Activated CD8-positive, alpha-beta T cell treated with anti-CD3 and anti-CD28 coated beads, Interleukin-2, amount 10 ng/mL, durations not matched to agents 7 days and 5 days (primary cell): ENCODE measurements at regions not wholly inside any gene's neighbourhood (a gene's known extent, or its start where the extent isn't known, plus 50 kb on each side); places are given as distances from the start of the nearest gene placed in this dataset.

Experiments
- ATAC-seq: fragments of 150-1000 bp; cut with Tn5 transposase; one replicate; pipeline ENCODE4 v1.10.0; 2021; ENCODE audit warnings: moderate library complexity
- CTCF ChIA-PET: fragments of 350-600 bp; sonication (Branson Sonifier 250); formaldehyde crosslinking; loops from one replicate; lab custom pipeline; 2021; ENCODE audit warnings: antibody characterized with exemption; lab: Charles Lee
- POLR2A ChIA-PET: fragments of 350-600 bp; sonication (Branson Sonifier 250); formaldehyde crosslinking; loops from one replicate; lab custom pipeline; 2021; ENCODE audit warnings: antibody characterized with exemption; lab: Charles Lee
- DNase-seq: peaks from one replicate; pipeline ENCODE4 v3.0.0-alpha.2; 2020
- H3K27ac Mint-ChIP-seq: one replicate; pipeline ENCODE4 v1.8.0; 2021; ENCODE audit warnings: mild to moderate bottlenecking, mixed read lengths
- H3K27me3 Mint-ChIP-seq: one replicate; pipeline ENCODE4 v1.8.0; 2021; ENCODE audit warnings: low read depth, mixed read lengths
- H3K36me3 Mint-ChIP-seq: one replicate; pipeline ENCODE4 v1.8.0; 2021; ENCODE audit warnings: low read depth, mixed read lengths
- H3K4me1 Mint-ChIP-seq: one replicate; pipeline ENCODE4 v1.8.0; 2021; ENCODE audit warnings: low read depth, mixed read lengths
- H3K4me3 Mint-ChIP-seq: one replicate; pipeline ENCODE4 v1.8.0; 2021; ENCODE audit warnings: mild to moderate bottlenecking, mixed read lengths
- H3K9me3 Mint-ChIP-seq: one replicate; pipeline ENCODE4 v1.8.0; 2022; ENCODE audit warnings: mixed read lengths; ENCODE audit not compliant: insufficient read depth

GRCh38 chr12:81976661-81977060, 217.5 kb upstream of the PPFIA2 start:
- H3K4me1 Mint-ChIP-seq, result no peaks in the 10 kb centered on the region
- no peak overlapping the region for H3K27ac Mint-ChIP-seq
- H3K36me3 Mint-ChIP-seq, result no peaks in the 10 kb centered on the region
- CTCF ChIA-PET, result no interaction called here
- POLR2A ChIA-PET, result no interaction called here
- no peaks in the 10 kb centered on the region for H3K27me3 Mint-ChIP-seq
- H3K9me3 Mint-ChIP-seq, result no peaks in the 10 kb centered on the region
- H3K4me3 Mint-ChIP-seq, result no peak overlapping the region
- DNase-seq (no peak), ATAC-seq (no peak)

DNA sequence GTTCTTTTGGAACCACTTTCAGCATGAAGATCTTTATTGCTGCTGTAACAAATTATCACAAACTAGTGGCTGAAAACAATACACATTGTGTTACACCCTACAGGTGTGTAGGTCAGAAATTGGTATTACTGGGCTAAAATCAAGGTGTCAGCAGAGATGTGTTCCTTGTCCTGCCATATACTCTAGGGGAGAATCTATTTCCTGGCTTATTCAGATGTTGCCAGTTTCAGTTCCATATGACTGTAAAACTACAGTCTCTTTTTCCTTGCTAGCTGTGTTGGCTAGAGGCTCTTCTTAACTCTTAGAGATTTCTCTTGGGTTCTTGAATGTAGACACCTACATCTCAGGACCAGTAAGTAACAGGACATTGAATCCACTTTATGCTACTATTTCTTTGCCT, 215.6 kb upstream of the PPFIA2 start:
- Mint-ChIP-seq H3K4me3 (no peak overlapping the region), H3K27ac (no peak overlapping the region), H3K27me3 (no peaks in the 10 kb centered on the region), H3K36me3 (no peaks in the 10 kb centered on the region), H3K9me3 (no peaks in the 10 kb centered on the region), H3K4me1 (no peaks in the 10 kb centered on the region)
- ATAC-seq (no peak), DNase-seq (no peak)
- POLR2A ChIA-PET, result no interaction called here
- CTCF ChIA-PET, result no interaction called here

- Mint-ChIP-seq H3K4me1 (no peaks in the 10 kb centered on the region), H3K36me3 (no peaks in the 10 kb centered on the region), H3K9me3 (no peaks in the 10 kb centered on the region), H3K27me3 (peaks cover 3% of the 10 kb centered on the region), H3K27ac (no peak overlapping the region), H3K4me3 (no peak overlapping the region)
- ChIA-PET POLR2A (no interaction called here), CTCF (no interaction called here)
- ATAC-seq (no peak), DNase-seq (no peak)
These were observed 209.3 kb upstream of the PPFIA2 start for GRCh38 chr12:81968421-81968820.

GRCh38 chr12:81963636-81964035, 204.5 kb upstream of the PPFIA2 start:
- Mint-ChIP-seq H3K27me3 (peaks cover 1% of the 10 kb centered on the region), H3K27ac (no peak overlapping the region), H3K36me3 (no peaks in the 10 kb centered on the region), H3K4me1 (no peaks in the 10 kb centered on the region), H3K9me3 (no peaks in the 10 kb centered on the region), H3K4me3 (no peak overlapping the region)
- ATAC-seq, result no peak
- ChIA-PET CTCF (no interaction called here), POLR2A (no interaction called here)
- DNase-seq, result no peak

DNA sequence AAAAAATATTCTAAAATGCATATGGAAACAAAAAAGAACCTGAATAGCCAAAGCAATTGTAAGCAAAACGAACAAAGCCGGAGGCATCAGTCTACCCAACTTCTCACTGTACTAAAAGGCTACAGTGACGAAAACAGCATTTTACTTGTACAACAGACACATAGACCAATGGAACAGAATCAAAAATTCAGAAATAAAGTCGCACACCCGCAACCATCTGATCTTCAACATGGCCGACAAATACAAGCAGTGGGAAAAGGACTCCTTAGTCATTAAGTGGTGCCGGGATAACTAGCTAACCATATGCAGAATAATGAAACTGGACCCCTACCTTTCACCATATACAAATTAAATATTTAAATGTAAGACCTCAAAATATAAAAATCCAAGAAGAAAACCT, 203.9 kb upstream of the PPFIA2 start:
- Mint-ChIP-seq H3K27ac (no peak overlapping the region), H3K9me3 (no peaks in the 10 kb centered on the region), H3K36me3 (no peaks in the 10 kb centered on the region), H3K4me1 (no peaks in the 10 kb centered on the region), H3K27me3 (peaks cover 1% of the 10 kb centered on the region), H3K4me3 (no peak overlapping the region)
- DNase-seq (no peak), ATAC-seq (no peak)
- ChIA-PET CTCF (no interaction called here), POLR2A (no interaction called here)

- Mint-ChIP-seq H3K4me1 (no peaks in the 10 kb centered on the region), H3K27ac (no peak overlapping the region), H3K27me3 (peaks cover 1% of the 10 kb centered on the region), H3K9me3 (no peaks in the 10 kb centered on the region), H3K36me3 (no peaks in the 10 kb centered on the region), H3K4me3 (no peak overlapping the region)
- CTCF ChIA-PET, result no interaction called here
- no peak for ATAC-seq
- DNase-seq, result no peak
- POLR2A ChIA-PET, result no interaction called here
These were observed 203.1 kb upstream of the PPFIA2 start for GRCh38 chr12:81962126-81962856.

- no peaks in the 10 kb centered on the region for H3K9me3 Mint-ChIP-seq
- H3K27me3 Mint-ChIP-seq, result peaks cover 1% of the 10 kb centered on the region
- H3K4me1 Mint-ChIP-seq, result peaks cover 2% of the 10 kb centered on the region
- H3K4me3 Mint-ChIP-seq, result no peak overlapping the region
- no peaks in the 10 kb centered on the region for H3K36me3 Mint-ChIP-seq
- ChIA-PET CTCF (no interaction called here), POLR2A (no interaction called here)
- no peak overlapping the region for H3K27ac Mint-ChIP-seq
- ATAC-seq (no peak), DNase-seq (no peak)
These were observed 199.3 kb upstream of the PPFIA2 start for GRCh38 chr12:81958406-81958805.

DNA sequence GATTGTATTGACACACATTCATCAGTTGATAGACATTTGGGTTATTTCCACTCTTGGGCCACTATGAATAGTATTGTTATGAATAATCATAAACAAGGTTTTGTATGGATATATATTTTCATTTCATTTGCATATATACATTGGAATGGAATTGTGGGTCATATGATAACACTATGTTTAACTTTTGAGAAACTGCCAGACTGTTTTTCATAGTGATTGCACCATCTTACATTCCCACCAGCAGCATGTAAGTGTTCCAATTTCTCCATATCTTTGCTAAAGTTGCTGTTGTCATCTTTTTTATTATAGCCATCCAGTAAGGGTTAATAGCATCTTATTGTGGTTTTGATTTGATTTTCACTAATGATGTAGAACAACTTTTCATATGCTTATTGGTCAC, 198.5 kb upstream of the PPFIA2 start:
- ChIA-PET CTCF (no interaction called here), POLR2A (no interaction called here)
- Mint-ChIP-seq H3K4me3 (no peak overlapping the region), H3K27ac (no peak overlapping the region), H3K9me3 (no peaks in the 10 kb centered on the region), H3K4me1 (peaks cover 2% of the 10 kb centered on the region), H3K27me3 (peaks cover 1% of the 10 kb centered on the region), H3K36me3 (no peaks in the 10 kb centered on the region)
- DNase-seq (no peak), ATAC-seq (no peak)

GRCh38 chr12:81956468-81956860, 197.3 kb upstream of the PPFIA2 start:
- Mint-ChIP-seq H3K27me3 (peaks cover 1% of the 10 kb centered on the region), H3K36me3 (no peaks in the 10 kb centered on the region), H3K4me1 (peaks cover 2% of the 10 kb centered on the region), H3K4me3 (no peak overlapping the region), H3K9me3 (peaks cover 4% of the 10 kb centered on the region), H3K27ac (no peak overlapping the region)
- ATAC-seq, result no peak
- POLR2A ChIA-PET, result no interaction called here
- CTCF ChIA-PET, result no interaction called here
- no peak for DNase-seq

DNA sequence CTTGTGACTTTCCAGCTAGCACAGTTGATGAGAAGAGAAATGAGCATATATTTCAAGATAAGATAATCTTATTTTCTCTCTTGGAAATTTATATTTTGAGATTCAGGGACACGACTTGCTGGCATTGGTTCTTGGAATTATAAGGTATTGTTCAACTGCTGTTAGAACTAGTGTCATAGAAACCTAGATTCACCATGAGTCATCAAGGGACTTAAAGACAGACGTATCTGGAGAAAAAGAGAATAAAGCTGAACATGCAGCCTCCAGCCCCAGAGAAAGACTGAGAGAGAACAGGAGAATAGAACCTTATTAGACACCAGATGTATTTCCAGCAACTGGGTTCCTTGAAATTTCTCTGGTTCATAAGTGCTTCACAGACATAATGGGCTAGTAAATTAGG, 194.4 kb upstream of the PPFIA2 start:
- ChIA-PET POLR2A (no interaction called here), CTCF (no interaction called here)

DNA sequence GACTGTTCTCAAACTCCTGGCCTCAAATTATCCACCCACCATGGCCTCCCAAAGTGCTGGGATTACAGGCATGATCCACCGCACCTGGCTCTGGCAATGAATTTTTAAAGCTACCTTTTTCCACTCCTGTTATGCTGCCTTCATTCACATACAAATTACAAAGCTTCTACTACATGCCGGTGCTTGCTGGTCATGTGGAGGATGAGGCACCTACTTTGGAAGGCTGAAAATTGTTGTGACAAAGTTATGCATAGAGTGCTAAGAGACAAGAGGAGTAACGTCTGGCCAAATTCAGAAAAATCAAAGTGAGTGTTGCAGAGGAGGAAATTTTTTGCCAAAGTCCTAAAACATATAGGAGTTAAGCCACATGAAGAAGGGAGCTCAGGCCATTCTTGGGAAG, 191.7 kb upstream of the PPFIA2 start:
- Mint-ChIP-seq H3K4me1 (peaks cover 23% of the 10 kb centered on the region), H3K4me3 (no peak overlapping the region), H3K9me3 (peaks cover 8% of the 10 kb centered on the region), H3K36me3 (peaks cover 4% of the 10 kb centered on the region), H3K27me3 (no peaks in the 10 kb centered on the region), H3K27ac (no peak overlapping the region)
- ATAC-seq, result no peak
- ChIA-PET POLR2A (no interaction called here), CTCF (interaction anchor here (0.9 kb wide), 1 partner anchor 41 kb away, joined by 4 read pairs; no protein-coding TSS in a partner anchor)
- no peak for DNase-seq

More for the DNA sequence above, 194.4 kb upstream of the PPFIA2 start:
- no peak overlapping the region for H3K4me3 Mint-ChIP-seq
- H3K27ac Mint-ChIP-seq, result no peak overlapping the region
- ATAC-seq (no peak), DNase-seq (no peak)
- H3K9me3 Mint-ChIP-seq, result peaks cover 4% of the 10 kb centered on the region
- no peaks in the 10 kb centered on the region for H3K27me3 Mint-ChIP-seq
- peaks cover 4% of the 10 kb centered on the region for H3K36me3 Mint-ChIP-seq
- H3K4me1 Mint-ChIP-seq, result peaks cover 20% of the 10 kb centered on the region

DNA sequence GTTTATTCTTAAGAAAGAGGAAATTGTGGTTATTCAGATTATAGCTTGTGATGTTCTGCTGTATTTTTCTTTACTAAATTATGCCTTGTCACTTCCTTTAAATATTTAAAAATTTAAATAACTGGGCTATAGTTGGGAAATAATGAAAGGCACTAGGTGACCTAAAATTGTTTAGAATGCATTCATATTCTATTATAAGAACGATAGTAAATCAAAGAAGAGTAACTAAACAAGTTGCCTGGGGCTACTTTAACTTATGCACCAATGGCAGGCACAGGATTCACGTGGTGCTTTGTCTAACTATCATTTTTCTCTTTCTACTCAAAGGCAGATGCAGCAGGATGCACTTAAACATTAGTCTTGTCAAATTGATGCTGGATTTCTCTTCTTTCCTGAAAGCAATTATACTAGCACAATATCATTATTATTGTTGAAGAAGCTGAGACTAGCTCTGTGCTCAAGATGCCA, 190.7 kb upstream of the PPFIA2 start:
- ChIA-PET CTCF (no interaction called here), POLR2A (no interaction called here)
- H3K27me3 Mint-ChIP-seq, result no peaks in the 10 kb centered on the region
- H3K36me3 Mint-ChIP-seq, result peaks cover 5% of the 10 kb centered on the region
- H3K4me1 Mint-ChIP-seq, result peaks cover 28% of the 10 kb centered on the region
- no peak overlapping the region for H3K27ac Mint-ChIP-seq
- DNase-seq, result no peak
- H3K9me3 Mint-ChIP-seq, result peaks cover 8% of the 10 kb centered on the region
- ATAC-seq, result no peak
- no peak overlapping the region for H3K4me3 Mint-ChIP-seq

DNA sequence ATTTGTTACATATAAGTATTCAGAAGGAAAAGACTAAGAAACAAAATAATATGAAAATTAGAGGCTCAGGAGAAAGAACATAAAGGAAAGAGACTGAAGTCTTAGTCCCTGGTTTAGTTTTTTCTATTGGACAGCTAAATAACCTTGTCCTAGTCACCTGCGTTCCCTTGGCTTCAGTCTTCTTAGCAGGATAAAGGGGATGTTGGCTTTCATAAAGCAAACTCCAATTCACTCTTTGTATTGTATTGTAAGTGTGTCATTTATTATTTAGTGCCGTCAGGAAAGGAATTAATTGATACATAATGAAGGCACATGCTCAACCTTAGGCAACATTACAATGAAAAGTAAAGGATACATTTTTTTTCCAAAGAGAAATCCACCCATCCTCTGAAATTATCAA, 190.3 kb upstream of the PPFIA2 start:
- H3K27me3 Mint-ChIP-seq, result no peaks in the 10 kb centered on the region
- DNase-seq, result no peak
- POLR2A ChIA-PET, result no interaction called here
- CTCF ChIA-PET, result no interaction called here
- H3K36me3 Mint-ChIP-seq, result peaks cover 9% of the 10 kb centered on the region
- ATAC-seq, result no peak
- H3K27ac Mint-ChIP-seq, result peak overlapping the region; percentile 31
- H3K4me3 Mint-ChIP-seq, result no peak overlapping the region
- peaks cover 30% of the 10 kb centered on the region for H3K4me1 Mint-ChIP-seq
- peaks cover 8% of the 10 kb centered on the region for H3K9me3 Mint-ChIP-seq
